ENCODE measurements at regions not wholly inside any gene's neighbourhood (a gene's known extent, or its start where the extent isn't known, plus 50 kb on each side); places are given as distances from the start of the nearest gene placed in this dataset.

DNA sequence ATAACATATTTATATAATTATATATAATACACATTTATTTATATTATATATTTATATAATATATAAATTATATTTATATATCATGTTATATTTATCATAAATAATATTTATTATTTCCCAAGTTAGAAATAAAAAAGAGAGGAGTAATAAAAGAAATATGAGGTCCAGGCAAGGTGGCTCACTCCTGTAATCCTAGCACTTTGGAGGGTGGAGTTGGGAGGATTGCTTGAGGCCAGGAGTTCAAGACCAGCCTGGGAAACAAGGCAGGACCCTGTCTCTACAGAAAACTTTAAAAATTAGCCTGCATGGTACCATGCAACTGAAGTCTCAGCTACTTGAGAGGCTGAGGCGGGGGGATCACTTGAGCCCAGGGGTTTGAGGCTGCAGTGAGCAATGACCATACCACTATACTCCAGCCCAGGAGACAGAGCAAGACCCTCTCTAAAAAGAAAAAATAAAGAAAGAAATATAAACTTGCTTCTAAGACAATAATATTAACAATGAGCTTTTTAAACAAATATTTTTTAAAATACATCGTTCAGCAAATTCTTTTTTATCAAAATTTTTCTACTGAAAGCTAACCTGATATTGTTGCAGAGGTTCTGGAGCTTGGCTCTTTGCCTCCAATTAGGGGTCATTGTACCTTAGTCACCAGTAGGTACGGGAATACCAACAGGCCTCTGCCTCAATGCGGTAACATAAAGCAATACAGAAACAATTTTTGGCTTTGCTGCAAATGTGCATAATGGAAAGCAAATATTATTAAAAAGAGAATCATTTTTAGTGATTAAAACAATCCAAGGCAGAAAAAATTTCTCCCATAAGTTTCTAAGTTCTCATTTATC, 290.0 kb downstream of the SETD4 start:
- intact Hi-C loops (cut with micrococcal nuclease; ENCODE audit: unreplicated experiment) (no loop called here), in situ Hi-C loops (cut with HindIII; ENCODE audit: extremely low pct_ligation_motif_present, low pct_unique_long_range_greater_than_20kb) (no loop called here)
- no peak overlapping the region for H3K4me2 ChIP-seq (ENCODE audit: low read depth, low read length)
- no peaks in the 10 kb centered on the region for H3K4me1 ChIP-seq (ENCODE audit: insufficient read depth, low read length)
- no peak overlapping the region for H3K27ac ChIP-seq (ENCODE audit: extremely low read length, insufficient read depth, low read length)
- 65% methylated on average over 4 of the region's 4 CpGs for WGBS (ENCODE audit: low lambda C conversion rate)
- H3K36me3 ChIP-seq (replicated peaks in 1 of 2; ENCODE audit: control insufficient read depth in 1 of 2, insufficient read depth in 2 of 2, low read length in 2 of 2): no peaks in the 10 kb centered on the region
- no peak overlapping the region for H3K4me3 ChIP-seq (replicated peaks in 1 of 3; ENCODE audit: insufficient read depth in 1 of 3, low read depth in 2 of 3, low read length in 3 of 3)
- no peak overlapping the region for H2AFZ ChIP-seq (ENCODE audit: low read length)
- H3K9me3 ChIP-seq (ENCODE audit: low read length): no peaks in the 10 kb centered on the region
- FAIRE-seq: no peak
- TF ChIP-seq ZNF256 (CRISPR knock-in tag; conservative IDR thresholded peaks at IDR 0.05): no peak
- TF ChIP-seq, protein P1, sequence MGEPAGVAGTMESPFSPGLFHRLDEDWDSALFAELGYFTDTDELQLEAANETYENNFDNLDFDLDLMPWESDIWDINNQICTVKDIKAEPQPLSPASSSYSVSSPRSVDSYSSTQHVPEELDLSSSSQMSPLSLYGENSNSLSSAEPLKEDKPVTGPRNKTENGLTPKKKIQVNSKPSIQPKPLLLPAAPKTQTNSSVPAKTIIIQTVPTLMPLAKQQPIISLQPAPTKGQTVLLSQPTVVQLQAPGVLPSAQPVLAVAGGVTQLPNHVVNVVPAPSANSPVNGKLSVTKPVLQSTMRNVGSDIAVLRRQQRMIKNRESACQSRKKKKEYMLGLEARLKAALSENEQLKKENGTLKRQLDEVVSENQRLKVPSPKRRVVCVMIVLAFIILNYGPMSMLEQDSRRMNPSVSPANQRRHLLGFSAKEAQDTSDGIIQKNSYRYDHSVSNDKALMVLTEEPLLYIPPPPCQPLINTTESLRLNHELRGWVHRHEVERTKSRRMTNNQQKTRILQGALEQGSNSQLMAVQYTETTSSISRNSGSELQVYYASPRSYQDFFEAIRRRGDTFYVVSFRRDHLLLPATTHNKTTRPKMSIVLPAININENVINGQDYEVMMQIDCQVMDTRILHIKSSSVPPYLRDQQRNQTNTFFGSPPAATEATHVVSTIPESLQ (CRISPR knock-in tag; conservative IDR thresholded peaks at IDR 0.05): no peak
- no peak for TF ChIP-seq HDAC2 (CRISPR knock-in tag; IDR thresholded peaks at IDR 0.05)
- H3K9ac ChIP-seq (ENCODE audit: insufficient read depth, low read depth, low read length): no peak overlapping the region
- DNase-seq (ENCODE audit: low spot score): no peak
- H3K27me3 ChIP-seq (ENCODE audit: control insufficient read depth in 1 of 2, insufficient read depth in 2 of 2, low read length in 2 of 2): no peaks in the 10 kb centered on the region
- H3K79me2 ChIP-seq (ENCODE audit: insufficient read depth, low read length): no peaks in the 10 kb centered on the region
- ChIA-PET POLR2A (no interaction called here), CTCF (ENCODE audit: low intra/inter-chr PET ratio, low total read pairs) (no interaction called here)
- BruUV-seq (replicated peaks): no TSS peak
- no peak for ATAC-seq
- no peaks in the 10 kb centered on the region for H4K20me1 ChIP-seq (ENCODE audit: insufficient read depth, low read length)

DNA sequence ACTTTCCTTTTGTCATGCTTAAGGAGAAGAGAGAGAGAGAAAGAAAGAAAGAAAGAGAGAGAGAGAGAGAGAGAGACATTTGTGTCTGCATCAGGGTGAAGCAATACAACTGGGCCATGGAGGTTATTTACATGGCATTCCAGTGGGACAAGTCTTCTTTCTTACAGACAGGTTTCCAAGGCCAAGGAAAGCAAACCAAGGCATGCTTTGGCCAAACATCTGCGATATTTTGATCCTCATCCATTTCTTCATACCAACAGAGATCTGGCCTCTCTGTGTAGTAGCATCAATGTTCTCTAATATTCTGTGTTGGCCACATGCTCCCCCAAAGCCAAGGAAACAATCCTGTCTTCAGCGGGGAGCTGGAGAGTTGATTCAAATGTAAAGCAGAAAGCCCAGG, 292.1 kb downstream of the SETD4 start:
- FAIRE-seq (no peak), DNase-seq (ENCODE audit: low spot score) (no peak), ATAC-seq (no peak)
- H3K79me2 ChIP-seq (ENCODE audit: insufficient read depth, low read length): no peaks in the 10 kb centered on the region
- no TSS peak for BruUV-seq (replicated peaks)
- no peaks in the 10 kb centered on the region for H3K27me3 ChIP-seq (ENCODE audit: control insufficient read depth in 1 of 2, insufficient read depth in 2 of 2, low read length in 2 of 2)
- H3K9me3 ChIP-seq (ENCODE audit: low read length): no peaks in the 10 kb centered on the region
- H3K36me3 ChIP-seq (replicated peaks in 1 of 2; ENCODE audit: control insufficient read depth in 1 of 2, insufficient read depth in 2 of 2, low read length in 2 of 2): no peaks in the 10 kb centered on the region
- in situ Hi-C loops (cut with HindIII; ENCODE audit: extremely low pct_ligation_motif_present, low pct_unique_long_range_greater_than_20kb): no loop called here
- no peaks in the 10 kb centered on the region for H4K20me1 ChIP-seq (ENCODE audit: insufficient read depth, low read length)
- 39% methylated on average over 2 of the region's 2 CpGs for WGBS (ENCODE audit: low lambda C conversion rate)
- POLR2A ChIA-PET: no interaction called here
- CTCF ChIA-PET (ENCODE audit: low intra/inter-chr PET ratio, low total read pairs): no interaction called here
- H2AFZ ChIP-seq (ENCODE audit: low read length): no peak overlapping the region
- H3K4me1 ChIP-seq (ENCODE audit: insufficient read depth, low read length): no peaks in the 10 kb centered on the region
- H3K27ac ChIP-seq (ENCODE audit: extremely low read length, insufficient read depth, low read length): no peak overlapping the region
- H3K4me2 ChIP-seq (ENCODE audit: low read depth, low read length): no peak overlapping the region
- H3K9ac ChIP-seq (ENCODE audit: insufficient read depth, low read depth, low read length): no peak overlapping the region
- intact Hi-C loops (cut with micrococcal nuclease; ENCODE audit: unreplicated experiment): no loop called here
- no peak overlapping the region for H3K4me3 ChIP-seq (replicated peaks in 1 of 3; ENCODE audit: insufficient read depth in 1 of 3, low read depth in 2 of 3, low read length in 3 of 3)
- no peak for TF ChIP-seq EZH2 (conservative IDR thresholded peaks at IDR 0.05; ENCODE audit: low read depth, low read length)
- TF ChIP-seq ZFP90 (CRISPR knock-in tag; IDR thresholded peaks at IDR 0.05; ENCODE audit: borderline replicate concordance): no peak
- TF ChIP-seq, protein P2, sequence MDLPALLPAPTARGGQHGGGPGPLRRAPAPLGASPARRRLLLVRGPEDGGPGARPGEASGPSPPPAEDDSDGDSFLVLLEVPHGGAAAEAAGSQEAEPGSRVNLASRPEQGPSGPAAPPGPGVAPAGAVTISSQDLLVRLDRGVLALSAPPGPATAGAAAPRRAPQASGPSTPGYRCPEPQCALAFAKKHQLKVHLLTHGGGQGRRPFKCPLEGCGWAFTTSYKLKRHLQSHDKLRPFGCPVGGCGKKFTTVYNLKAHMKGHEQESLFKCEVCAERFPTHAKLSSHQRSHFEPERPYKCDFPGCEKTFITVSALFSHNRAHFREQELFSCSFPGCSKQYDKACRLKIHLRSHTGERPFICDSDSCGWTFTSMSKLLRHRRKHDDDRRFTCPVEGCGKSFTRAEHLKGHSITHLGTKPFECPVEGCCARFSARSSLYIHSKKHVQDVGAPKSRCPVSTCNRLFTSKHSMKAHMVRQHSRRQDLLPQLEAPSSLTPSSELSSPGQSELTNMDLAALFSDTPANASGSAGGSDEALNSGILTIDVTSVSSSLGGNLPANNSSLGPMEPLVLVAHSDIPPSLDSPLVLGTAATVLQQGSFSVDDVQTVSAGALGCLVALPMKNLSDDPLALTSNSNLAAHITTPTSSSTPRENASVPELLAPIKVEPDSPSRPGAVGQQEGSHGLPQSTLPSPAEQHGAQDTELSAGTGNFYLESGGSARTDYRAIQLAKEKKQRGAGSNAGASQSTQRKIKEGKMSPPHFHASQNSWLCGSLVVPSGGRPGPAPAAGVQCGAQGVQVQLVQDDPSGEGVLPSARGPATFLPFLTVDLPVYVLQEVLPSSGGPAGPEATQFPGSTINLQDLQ (CRISPR knock-in tag; IDR thresholded peaks at IDR 0.05): no peak
- TF ChIP-seq, protein P3, sequence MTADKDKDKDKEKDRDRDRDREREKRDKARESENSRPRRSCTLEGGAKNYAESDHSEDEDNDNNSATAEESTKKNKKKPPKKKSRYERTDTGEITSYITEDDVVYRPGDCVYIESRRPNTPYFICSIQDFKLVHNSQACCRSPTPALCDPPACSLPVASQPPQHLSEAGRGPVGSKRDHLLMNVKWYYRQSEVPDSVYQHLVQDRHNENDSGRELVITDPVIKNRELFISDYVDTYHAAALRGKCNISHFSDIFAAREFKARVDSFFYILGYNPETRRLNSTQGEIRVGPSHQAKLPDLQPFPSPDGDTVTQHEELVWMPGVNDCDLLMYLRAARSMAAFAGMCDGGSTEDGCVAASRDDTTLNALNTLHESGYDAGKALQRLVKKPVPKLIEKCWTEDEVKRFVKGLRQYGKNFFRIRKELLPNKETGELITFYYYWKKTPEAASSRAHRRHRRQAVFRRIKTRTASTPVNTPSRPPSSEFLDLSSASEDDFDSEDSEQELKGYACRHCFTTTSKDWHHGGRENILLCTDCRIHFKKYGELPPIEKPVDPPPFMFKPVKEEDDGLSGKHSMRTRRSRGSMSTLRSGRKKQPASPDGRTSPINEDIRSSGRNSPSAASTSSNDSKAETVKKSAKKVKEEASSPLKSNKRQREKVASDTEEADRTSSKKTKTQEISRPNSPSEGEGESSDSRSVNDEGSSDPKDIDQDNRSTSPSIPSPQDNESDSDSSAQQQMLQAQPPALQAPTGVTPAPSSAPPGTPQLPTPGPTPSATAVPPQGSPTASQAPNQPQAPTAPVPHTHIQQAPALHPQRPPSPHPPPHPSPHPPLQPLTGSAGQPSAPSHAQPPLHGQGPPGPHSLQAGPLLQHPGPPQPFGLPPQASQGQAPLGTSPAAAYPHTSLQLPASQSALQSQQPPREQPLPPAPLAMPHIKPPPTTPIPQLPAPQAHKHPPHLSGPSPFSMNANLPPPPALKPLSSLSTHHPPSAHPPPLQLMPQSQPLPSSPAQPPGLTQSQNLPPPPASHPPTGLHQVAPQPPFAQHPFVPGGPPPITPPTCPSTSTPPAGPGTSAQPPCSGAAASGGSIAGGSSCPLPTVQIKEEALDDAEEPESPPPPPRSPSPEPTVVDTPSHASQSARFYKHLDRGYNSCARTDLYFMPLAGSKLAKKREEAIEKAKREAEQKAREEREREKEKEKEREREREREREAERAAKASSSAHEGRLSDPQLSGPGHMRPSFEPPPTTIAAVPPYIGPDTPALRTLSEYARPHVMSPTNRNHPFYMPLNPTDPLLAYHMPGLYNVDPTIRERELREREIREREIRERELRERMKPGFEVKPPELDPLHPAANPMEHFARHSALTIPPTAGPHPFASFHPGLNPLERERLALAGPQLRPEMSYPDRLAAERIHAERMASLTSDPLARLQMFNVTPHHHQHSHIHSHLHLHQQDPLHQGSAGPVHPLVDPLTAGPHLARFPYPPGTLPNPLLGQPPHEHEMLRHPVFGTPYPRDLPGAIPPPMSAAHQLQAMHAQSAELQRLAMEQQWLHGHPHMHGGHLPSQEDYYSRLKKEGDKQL (CRISPR knock-in tag; IDR thresholded peaks at IDR 0.05; ENCODE audit: low read depth): no peak

Data from HepG2 (cell line).